H4 (cell line): ENCODE measurements at regions not wholly inside any gene's neighbourhood (a gene's known extent, or its start where the extent isn't known, plus 50 kb on each side); places are given as distances from the start of the nearest gene placed in this dataset.

Source experiments
- DNase-seq: peaks from one replicate; pipeline ENCODE4 v3.0.0-alpha.2; 2015; ENCODE audit warnings: low spot score

GRCh38 chr3:165283328-165283727 is 87.1 kb upstream of the SLITRK3 start:
- DNase-seq: no peak

GRCh38 chr3:165279471-165279870 is 83.3 kb upstream of the SLITRK3 start:
- no peak for DNase-seq

GRCh38 chr3:165273411-165273810 is 77.2 kb upstream of the SLITRK3 start:
- no peak for DNase-seq

GRCh38 chr3:165259541-165260193 is 63.5 kb upstream of the SLITRK3 start:
- DNase-seq: peak; percentile 26

GRCh38 chr3:165256554-165257065 is 60.4 kb upstream of the SLITRK3 start:
- DNase-seq: peak; percentile 14

- peak; percentile 81 for DNase-seq
These were observed 58.6 kb upstream of the SLITRK3 start for GRCh38 chr3:165254812-165255211.
